MM.1S (cell line): ENCODE measurements at regions not wholly inside any gene's neighbourhood (a gene's known extent, or its start where the extent isn't known, plus 50 kb on each side); places are given as distances from the start of the nearest gene placed in this dataset.

Source experiments
- EZH2 ChIP-seq: fragments of 300-600 bp; sonication (generic); optimal IDR thresholded peaks from 2 replicates; pipeline ENCODE3; 2017; ENCODE audit warnings: low read depth, mild to moderate bottlenecking, antibody characterized with exemption, low read length, mixed read lengths
- EZH2phosphoT487 ChIP-seq: fragments of 300-600 bp; sonication (generic); IDR thresholded peaks from 2 replicates; pipeline ENCODE4 v1.6.1; 2018; ENCODE audit warnings: antibody characterized with exemption, low read length
- TF ChIP-seq, protein P1 (sequence below): fragments of 300-600 bp; sonication (generic); IDR thresholded peaks from 2 replicates; pipeline ENCODE4 v1.5.1; 2016; ENCODE audit warnings: antibody characterized with exemption, low read length, mixed read lengths

DNA sequence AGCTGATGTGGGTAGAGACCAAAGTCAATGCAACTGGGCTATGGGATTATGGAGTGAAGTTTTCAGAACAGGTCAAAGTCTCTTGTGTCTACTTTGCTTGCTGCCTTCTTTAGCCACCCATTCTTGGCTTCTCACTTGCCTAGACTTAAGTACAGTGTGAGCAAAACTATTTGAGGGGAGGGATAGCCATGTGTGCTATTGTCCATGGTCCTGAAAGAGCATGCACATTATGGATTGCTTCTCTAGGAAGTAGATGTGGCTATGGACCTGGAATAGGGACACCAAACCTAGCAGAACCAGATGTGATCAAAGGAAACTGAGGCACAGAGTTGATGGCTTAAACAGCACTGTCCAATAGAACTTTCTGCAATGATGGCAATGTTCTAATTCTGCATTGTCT, 81.9 kb upstream of the ZNF800 start:
- TF ChIP-seq, protein P1, sequence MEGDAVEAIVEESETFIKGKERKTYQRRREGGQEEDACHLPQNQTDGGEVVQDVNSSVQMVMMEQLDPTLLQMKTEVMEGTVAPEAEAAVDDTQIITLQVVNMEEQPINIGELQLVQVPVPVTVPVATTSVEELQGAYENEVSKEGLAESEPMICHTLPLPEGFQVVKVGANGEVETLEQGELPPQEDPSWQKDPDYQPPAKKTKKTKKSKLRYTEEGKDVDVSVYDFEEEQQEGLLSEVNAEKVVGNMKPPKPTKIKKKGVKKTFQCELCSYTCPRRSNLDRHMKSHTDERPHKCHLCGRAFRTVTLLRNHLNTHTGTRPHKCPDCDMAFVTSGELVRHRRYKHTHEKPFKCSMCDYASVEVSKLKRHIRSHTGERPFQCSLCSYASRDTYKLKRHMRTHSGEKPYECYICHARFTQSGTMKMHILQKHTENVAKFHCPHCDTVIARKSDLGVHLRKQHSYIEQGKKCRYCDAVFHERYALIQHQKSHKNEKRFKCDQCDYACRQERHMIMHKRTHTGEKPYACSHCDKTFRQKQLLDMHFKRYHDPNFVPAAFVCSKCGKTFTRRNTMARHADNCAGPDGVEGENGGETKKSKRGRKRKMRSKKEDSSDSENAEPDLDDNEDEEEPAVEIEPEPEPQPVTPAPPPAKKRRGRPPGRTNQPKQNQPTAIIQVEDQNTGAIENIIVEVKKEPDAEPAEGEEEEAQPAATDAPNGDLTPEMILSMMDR: no peak
- no peak for TF ChIP-seq EZH2phosphoT487
- no peak for TF ChIP-seq EZH2
